GM18511 (cell line): ENCODE measurements at regions not wholly inside any gene's neighbourhood (a gene's known extent, or its start where the extent isn't known, plus 50 kb on each side); places are given as distances from the start of the nearest gene placed in this dataset.
"Not testable (repeated sequence)": the region's sequence is repeated elsewhere in the genome, so short reads cannot be mapped to it uniquely, and the experiment has no call there.

ENCODE experiments used
- ATAC-seq: cut with Tn5 transposase; IDR thresholded peaks from one replicate; pipeline ENCODE4 v1.9.1; 2021; ENCODE audit warnings: mild to moderate bottlenecking, moderate library complexity; ENCODE audit not compliant: unreplicated experiment

GRCh38 chr3:106825962-106826605 lies 551.2 kb upstream of the CCDC54 start:
- no peak for ATAC-seq

- ATAC-seq, result no peak
Measured at GRCh38 chr3:106826791-106827311, 550.4 kb upstream of the CCDC54 start.

- no peak for ATAC-seq
Measured at GRCh38 chr3:106827515-106828213, 549.6 kb upstream of the CCDC54 start.

DNA sequence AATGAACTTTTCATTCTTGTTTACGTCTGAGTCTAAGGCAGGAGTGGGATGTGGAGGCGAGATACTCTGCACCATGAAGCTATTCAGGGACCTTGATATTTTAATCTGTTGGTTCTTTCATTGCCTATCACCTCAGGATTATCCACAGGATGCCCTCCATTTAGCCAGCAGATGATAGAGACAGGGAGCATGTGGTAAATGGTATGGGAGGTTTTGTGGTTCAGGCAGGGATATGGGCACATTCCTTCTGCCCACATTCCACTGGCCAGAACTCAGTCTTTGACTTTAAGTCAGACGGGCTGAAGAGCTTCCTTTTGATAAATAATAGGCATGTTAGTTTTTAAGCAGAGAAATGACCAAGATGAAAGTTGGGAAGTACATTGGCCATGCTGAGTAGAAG lies 548.0 kb upstream of the CCDC54 start:
- no peak for ATAC-seq

DNA sequence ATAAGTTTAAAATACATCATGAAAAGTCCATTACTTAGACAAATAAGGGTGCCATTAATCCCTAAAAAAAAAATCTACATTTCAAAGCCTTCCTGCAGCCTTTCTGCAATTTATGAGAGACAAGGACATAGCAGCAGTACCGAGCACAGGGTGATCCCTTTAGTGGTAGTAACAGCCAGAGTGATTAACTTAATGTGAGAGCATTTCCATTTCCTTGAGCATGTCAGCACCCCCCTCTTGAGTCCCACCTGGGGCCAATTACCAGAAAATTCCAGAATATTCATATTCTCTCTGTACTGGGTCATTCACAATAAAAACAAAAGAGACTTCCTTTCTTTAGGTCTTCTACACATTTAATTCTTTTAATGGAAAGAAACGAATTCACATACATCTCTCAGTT lies 546.9 kb upstream of the CCDC54 start:
- no peak for ATAC-seq

GRCh38 chr3:106836906-106837305 lies 540.3 kb upstream of the CCDC54 start:
- ATAC-seq, result no peak

GRCh38 chr3:106837616-106838015 lies 539.6 kb upstream of the CCDC54 start:
- ATAC-seq, result no peak

- no peak for ATAC-seq
Measured at GRCh38 chr3:106839576-106840280, 537.5 kb upstream of the CCDC54 start.

- no peak for ATAC-seq
Measured at GRCh38 chr3:106840319-106840718, 536.9 kb upstream of the CCDC54 start.

- ATAC-seq, result no peak
Measured at GRCh38 chr3:106842151-106842550, 535.1 kb upstream of the CCDC54 start.

GRCh38 chr3:106844638-106845037 lies 532.6 kb upstream of the CCDC54 start:
- no peak for ATAC-seq

DNA sequence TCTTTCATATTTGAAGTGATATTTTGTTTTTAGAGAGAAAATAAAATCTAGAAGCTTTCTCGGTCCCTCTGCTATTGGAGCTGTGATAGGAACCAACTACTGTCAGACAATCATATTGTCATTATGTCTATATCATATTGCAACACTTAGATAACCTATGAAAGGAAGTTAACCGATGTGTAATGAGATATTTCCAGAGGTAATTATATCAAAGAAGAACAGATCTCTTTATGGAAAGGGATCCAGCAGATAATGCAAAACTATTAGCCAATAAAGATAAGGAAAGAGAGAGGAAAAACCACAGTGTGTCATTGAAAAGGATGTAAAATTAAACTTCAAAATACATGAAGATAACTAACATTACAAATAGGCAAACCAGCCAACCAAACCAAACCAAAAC lies 529.1 kb upstream of the CCDC54 start:
- ATAC-seq, result no peak

DNA sequence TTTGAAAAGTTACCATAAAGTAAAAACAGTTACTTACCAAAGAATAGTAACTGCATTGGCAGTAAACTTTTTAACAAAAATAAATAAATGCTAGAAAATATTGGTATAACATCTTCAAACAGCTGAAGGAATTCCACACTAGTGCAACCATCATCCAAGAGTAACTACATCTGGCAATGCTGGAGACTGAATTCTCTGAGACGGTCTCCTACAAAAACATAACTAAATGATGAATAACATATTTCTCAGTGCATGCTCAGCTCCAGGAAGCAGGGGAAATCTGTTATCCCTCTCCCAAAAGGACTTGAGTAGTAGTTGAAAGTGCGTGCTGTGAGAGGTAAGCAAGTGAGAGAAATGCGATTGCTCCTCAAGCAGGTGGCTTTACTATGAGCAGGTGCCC lies 526.8 kb upstream of the CCDC54 start:
- ATAC-seq, result no peak

DNA sequence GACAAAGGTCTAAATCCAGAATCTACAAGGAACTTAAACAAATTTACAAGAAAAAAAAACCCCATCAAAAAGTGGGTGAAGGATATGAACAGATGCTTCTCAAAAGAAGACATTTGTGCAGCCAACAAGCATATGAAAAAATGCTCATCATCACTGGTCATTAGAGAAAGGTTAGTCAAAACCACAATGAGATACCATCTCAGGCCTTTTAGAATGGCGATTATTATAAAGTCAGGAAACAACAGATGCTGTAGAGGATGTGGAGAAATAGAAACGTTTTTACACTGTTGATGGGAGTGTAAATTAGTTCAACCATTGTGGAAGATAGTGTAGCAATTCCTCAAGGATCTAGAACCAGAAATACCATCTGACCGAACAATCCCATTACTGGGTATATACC lies 518.9 kb upstream of the CCDC54 start:
- ATAC-seq, result not testable (repeated sequence)

DNA sequence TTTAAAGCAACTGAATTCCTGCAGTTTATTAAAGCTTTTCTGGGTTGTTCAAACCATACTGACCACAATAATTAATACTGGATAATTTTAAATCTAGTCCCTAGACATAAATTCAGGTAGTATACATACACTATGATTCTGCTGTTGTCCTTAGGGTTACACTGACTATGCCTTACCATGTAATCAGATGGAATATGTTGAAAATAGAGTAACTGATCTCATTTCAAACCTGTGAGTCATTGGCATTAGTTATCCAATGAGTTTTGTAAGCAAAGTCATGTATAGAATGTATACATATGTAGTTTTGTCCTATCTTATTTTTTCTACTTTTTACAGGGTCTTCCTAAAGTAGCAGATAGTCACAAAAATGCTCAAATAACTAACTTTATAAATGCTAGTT lies 517.1 kb upstream of the CCDC54 start:
- ATAC-seq, result no peak

GRCh38 chr3:106862067-106862466 lies 515.2 kb upstream of the CCDC54 start:
- ATAC-seq, result no peak

- ATAC-seq, result no peak
Measured at GRCh38 chr3:106877627-106878026, 499.6 kb upstream of the CCDC54 start.

GRCh38 chr3:106880206-106880605 lies 497.0 kb upstream of the CCDC54 start:
- no peak for ATAC-seq

DNA sequence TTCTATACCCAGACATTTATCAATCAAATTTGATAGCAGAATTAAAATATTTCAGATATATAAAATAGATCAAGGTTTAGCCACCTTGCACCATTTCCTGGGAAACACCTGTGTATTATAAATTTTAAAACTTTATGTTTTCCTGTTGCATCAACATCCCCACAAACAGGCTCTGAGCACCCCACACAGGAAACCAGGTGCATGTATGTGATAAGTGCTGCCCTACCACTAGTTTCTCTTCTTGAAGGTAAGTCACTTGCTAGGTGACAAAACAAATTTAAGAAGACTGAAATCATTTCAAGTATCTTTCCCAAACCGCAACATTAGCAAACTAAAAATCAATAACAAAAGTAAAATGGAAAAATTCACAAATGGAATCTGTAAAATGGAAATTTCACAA lies 496.1 kb upstream of the CCDC54 start:
- ATAC-seq, result no peak

GRCh38 chr3:106882297-106882696 lies 494.9 kb upstream of the CCDC54 start:
- no peak for ATAC-seq

- no peak for ATAC-seq
Measured at GRCh38 chr3:106906074-106906473, 471.2 kb upstream of the CCDC54 start.
